ENCODE measurements at regions not wholly inside any gene's neighbourhood (a gene's known extent, or its start where the extent isn't known, plus 50 kb on each side); places are given as distances from the start of the nearest gene placed in this dataset.

DNA sequence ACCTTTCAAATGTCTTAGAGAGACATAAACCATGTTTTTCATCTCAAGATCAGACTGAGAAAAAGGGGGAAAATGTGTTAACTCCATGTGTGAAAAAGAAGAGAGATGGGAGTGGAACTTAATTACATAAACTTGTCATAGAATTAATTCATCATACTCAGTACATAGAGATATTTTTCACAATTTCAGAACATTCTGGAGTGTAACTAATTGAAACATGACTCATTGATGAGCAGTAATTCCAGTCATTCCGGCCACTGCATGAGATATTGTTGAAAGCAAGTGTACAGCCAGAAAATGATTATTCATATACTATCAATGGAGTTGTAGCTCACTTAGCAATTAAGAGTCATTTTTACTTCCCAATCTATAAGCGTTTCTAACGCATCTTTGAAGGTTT lies 739.3 kb downstream of the LTN1 start:
- no peak overlapping the region for H3K27ac ChIP-seq
- intact Hi-C loops (cut with DNase I) = no loop called here
- H3K4me3 ChIP-seq = no peak overlapping the region
- DNase-seq (ENCODE audit: low spot score in 2 of 2) = no peak
- H3K4me1 ChIP-seq = peaks cover 0 to 4% of the 10 kb centered on the region in 2 donors
- TF ChIP-seq, protein P1, sequence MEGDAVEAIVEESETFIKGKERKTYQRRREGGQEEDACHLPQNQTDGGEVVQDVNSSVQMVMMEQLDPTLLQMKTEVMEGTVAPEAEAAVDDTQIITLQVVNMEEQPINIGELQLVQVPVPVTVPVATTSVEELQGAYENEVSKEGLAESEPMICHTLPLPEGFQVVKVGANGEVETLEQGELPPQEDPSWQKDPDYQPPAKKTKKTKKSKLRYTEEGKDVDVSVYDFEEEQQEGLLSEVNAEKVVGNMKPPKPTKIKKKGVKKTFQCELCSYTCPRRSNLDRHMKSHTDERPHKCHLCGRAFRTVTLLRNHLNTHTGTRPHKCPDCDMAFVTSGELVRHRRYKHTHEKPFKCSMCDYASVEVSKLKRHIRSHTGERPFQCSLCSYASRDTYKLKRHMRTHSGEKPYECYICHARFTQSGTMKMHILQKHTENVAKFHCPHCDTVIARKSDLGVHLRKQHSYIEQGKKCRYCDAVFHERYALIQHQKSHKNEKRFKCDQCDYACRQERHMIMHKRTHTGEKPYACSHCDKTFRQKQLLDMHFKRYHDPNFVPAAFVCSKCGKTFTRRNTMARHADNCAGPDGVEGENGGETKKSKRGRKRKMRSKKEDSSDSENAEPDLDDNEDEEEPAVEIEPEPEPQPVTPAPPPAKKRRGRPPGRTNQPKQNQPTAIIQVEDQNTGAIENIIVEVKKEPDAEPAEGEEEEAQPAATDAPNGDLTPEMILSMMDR (IDR thresholded peaks at IDR 0.05) = no peak
- H3K27me3 ChIP-seq = no peaks in the 10 kb centered on the region
- no peaks in the 10 kb centered on the region for H3K36me3 ChIP-seq
- H3K9me3 ChIP-seq = no peaks in the 10 kb centered on the region

DNA sequence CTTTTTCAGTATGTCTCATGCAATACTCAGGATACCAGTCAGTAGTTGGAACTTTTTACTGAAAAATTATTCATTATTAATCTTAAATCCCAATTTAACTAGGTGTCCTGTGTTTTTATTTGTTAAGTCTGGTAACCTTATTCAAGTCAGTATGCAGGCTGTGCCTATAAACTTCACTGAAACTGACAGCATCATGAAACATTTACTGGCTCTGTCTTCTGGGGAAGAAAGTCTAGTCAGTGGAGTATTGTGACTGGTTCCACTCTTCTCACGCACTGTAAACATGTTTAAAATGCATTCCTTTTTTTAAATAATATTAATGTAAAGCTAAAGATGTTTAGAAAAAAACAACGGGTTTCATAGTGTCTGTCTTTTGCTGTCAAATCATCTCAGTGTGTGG lies 739.7 kb downstream of the LTN1 start:
- no peaks in the 10 kb centered on the region for H3K27me3 ChIP-seq
- no peak for DNase-seq (ENCODE audit: low spot score in 2 of 2)

DNA sequence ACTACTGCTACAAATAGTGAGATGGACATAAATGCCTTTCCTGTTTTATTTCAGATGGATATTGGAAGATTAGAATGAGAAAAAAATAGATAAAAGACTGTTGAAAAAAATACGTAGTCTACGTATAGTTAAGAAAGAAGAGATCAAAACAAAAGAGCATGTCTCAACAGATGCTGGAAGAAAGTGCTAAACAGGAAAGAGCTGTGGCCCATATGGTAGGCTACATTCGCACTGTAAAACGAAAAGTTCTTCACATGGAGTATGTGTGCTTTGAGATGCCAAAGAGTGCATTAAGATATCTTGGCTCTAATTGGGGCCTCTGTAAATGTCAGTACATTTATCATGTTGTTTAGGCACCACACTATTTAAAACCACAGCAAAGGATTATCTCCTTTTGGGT lies 741.7 kb downstream of the LTN1 start:
- TF ChIP-seq, protein P1 (IDR thresholded peaks at IDR 0.05) = no peak
- intact Hi-C loops (cut with DNase I) = no loop called here
- Histone ChIP-seq H3K4me1 (no peaks in the 10 kb centered on the region), H3K27me3 (no peaks in the 10 kb centered on the region), H3K36me3 (no peaks in the 10 kb centered on the region), H3K4me3 (no peak overlapping the region), H3K27ac (no peak overlapping the region), H3K9me3 (no peaks in the 10 kb centered on the region)
- DNase-seq (ENCODE audit: low spot score in 2 of 2) = no peak

More for the DNA sequence above, 739.7 kb downstream of the LTN1 start:
- TF ChIP-seq, protein P1 (IDR thresholded peaks at IDR 0.05) = no peak
- Histone ChIP-seq H3K36me3 (no peaks in the 10 kb centered on the region), H3K4me3 (no peak overlapping the region), H3K4me1 (peaks cover 0 to 4% of the 10 kb centered on the region in 2 donors), H3K27ac (no peak overlapping the region), H3K9me3 (no peaks in the 10 kb centered on the region)
- intact Hi-C loops (cut with DNase I) = no loop called here

DNA sequence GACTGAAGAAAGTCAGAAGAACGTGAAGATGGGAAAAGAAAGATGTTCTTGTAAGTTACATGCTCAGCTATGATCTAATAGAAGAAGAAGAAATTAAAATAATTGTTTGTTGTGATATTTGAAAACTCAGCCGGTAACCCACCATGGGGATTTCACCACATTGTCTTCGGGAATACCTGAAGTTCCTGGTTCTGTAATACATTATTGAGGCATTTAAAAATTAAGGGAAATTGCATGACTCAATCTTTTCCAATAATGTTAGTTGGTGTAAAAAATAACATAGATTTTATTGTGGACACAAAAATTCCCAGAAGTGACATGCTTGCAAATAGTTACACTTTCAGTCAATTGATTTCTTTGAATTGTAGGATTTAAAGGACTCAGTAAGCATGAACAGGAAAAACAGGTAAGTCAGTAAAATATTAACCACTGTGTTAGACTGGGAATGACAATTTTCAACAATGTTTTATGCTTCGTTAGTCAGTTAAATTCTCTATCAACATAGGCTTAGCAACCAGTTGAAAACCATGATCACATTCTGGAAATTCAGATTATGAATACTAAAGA lies 745.1 kb downstream of the LTN1 start:
- H3K27ac ChIP-seq = no peak overlapping the region
- H3K9me3 ChIP-seq = no peaks in the 10 kb centered on the region
- no peaks in the 10 kb centered on the region for H3K36me3 ChIP-seq
- H3K4me1 ChIP-seq = no peaks in the 10 kb centered on the region
- intact Hi-C loops (cut with DNase I) = no loop called here
- DNase-seq (ENCODE audit: low spot score in 2 of 2) = no peak
- H3K27me3 ChIP-seq = no peaks in the 10 kb centered on the region
- TF ChIP-seq, protein P1 (IDR thresholded peaks at IDR 0.05) = no peak
- H3K4me3 ChIP-seq = no peak overlapping the region

DNA sequence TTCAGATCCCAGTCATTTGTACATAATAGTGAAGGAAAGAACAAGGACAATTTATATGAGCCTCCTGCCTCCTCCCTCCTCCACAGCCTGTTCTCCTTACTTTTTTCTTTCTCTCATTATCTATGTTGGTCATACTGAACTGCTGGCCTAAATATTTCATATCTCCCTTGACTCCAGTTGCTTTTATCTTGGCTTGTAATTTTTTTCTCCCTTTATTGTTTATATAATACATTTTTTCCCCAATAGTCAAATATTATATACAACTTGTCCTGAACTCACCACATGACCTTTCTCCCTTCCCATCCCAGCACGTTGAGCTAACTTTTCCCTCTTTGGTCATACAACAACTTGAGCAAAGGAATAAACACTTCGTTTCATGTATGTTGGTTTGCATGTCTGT lies 752.1 kb downstream of the LTN1 start:
- intact Hi-C loops (cut with DNase I) = no loop called here
- no peak for DNase-seq (ENCODE audit: low spot score in 2 of 2)

More for the DNA sequence above, 752.1 kb downstream of the LTN1 start:
- no peaks in the 10 kb centered on the region for H3K27me3 ChIP-seq
- no peak overlapping the region for H3K27ac ChIP-seq
- peaks cover 4 to 10% of the 10 kb centered on the region in 2 donors for H3K4me1 ChIP-seq
- no peaks in the 10 kb centered on the region for H3K9me3 ChIP-seq
- no peaks in the 10 kb centered on the region for H3K36me3 ChIP-seq
- TF ChIP-seq, protein P1 (IDR thresholded peaks at IDR 0.05) = no peak
- H3K4me3 ChIP-seq = no peak overlapping the region
